ENCODE measurements at regions not wholly inside any gene's neighbourhood (a gene's known extent, or its start where the extent isn't known, plus 50 kb on each side); places are given as distances from the start of the nearest gene placed in this dataset.

DNA sequence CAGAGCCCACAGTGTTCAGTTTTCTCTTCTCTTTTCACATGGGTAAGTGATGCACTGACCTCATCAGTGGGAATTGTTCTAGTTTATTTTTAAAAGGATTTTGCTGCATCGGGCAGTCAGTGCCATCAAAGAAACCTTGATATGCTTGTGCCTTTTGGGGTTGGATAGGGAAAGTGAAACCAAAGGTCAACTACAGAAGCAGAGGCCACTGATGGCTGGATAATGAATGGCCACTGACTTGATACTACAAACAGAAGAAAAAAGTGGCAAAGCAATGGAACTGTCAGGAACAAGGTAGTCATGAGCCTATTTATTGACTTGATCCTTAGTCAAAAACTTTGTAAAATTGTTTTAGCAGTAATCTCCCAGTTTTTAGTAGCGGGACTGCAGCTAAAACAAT lies 636.3 kb upstream of the ZEB2 start:
- H3K4me3 ChIP-seq (ENCODE audit: low read depth, low read length) = no peak overlapping the region
- no peak for DNase-seq (ENCODE audit: low read depth)
- TF ChIP-seq, protein P1, sequence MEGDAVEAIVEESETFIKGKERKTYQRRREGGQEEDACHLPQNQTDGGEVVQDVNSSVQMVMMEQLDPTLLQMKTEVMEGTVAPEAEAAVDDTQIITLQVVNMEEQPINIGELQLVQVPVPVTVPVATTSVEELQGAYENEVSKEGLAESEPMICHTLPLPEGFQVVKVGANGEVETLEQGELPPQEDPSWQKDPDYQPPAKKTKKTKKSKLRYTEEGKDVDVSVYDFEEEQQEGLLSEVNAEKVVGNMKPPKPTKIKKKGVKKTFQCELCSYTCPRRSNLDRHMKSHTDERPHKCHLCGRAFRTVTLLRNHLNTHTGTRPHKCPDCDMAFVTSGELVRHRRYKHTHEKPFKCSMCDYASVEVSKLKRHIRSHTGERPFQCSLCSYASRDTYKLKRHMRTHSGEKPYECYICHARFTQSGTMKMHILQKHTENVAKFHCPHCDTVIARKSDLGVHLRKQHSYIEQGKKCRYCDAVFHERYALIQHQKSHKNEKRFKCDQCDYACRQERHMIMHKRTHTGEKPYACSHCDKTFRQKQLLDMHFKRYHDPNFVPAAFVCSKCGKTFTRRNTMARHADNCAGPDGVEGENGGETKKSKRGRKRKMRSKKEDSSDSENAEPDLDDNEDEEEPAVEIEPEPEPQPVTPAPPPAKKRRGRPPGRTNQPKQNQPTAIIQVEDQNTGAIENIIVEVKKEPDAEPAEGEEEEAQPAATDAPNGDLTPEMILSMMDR (IDR thresholded peaks at IDR 0.05; ENCODE audit: low read depth, low read length, missing control alignments) = no peak

DNA sequence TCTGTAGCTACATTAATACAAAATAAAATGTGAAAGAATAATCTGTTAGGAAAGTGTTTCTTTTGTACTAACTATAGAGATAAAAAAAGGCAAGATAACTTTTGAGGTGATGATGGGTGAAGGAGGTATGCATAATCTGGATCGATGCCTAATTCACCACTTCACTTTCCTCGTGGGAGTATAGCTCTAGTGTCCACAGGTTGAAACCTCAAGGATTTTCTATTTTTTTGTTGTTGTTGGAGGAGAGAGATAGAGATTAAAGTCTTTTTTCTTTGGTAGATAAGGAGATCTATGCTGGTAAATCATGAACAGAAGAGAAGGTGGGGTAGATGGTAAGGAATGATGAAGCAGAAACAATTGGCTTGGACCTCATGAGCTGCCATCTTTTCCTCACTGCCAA lies 635.3 kb upstream of the ZEB2 start:
- TF ChIP-seq, protein P1 (IDR thresholded peaks at IDR 0.05; ENCODE audit: low read depth, low read length, missing control alignments) = no peak
- H3K4me3 ChIP-seq (ENCODE audit: low read depth, low read length) = no peak overlapping the region
- DNase-seq (ENCODE audit: low read depth) = no peak

DNA sequence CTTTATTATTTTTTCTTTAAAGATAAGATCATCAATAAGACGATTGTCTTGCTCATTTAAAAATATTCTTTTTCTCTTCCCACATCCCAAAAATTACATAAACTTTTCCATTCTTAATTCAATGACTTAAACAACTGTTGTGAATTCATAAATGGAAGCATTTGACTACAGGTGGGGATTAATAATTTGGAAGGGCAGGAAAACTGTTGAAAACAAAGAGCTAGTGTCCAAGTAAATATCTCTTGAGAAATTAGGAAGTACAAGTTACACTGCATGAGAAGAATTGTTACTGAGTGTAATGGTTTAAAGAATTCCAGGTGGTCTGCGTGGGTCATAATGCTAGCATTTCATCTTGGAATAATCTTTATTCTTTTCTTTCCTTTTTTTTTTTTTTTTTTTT lies 634.8 kb upstream of the ZEB2 start:
- H3K4me3 ChIP-seq (ENCODE audit: low read depth, low read length) = no peak overlapping the region
- TF ChIP-seq, protein P1 (IDR thresholded peaks at IDR 0.05; ENCODE audit: low read depth, low read length, missing control alignments) = no peak
- no peak for DNase-seq (ENCODE audit: low read depth)

DNA sequence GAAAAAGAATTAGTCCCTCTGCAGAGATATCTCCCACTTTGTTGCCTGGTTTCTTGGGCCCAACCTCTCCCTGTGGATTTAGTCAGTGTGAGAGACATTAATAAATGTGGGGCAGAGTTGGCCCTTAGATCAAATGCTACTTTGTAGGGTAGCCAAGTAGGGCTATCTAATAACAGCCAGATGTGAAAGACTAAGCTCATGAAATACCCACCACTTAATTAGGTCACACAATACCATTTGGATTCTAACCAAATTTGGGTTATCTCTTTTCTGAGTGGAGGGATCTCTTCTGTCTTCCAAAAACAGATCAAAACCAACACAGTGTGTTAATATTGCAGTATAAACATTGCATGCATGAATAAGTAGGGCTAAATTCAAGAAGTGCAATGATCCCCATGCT lies 626.8 kb upstream of the ZEB2 start:
- TF ChIP-seq, protein P1 (IDR thresholded peaks at IDR 0.05; ENCODE audit: low read depth, low read length, missing control alignments) = no peak
- H3K4me3 ChIP-seq (ENCODE audit: low read depth, low read length) = no peak overlapping the region
- no peak for DNase-seq (ENCODE audit: low read depth)

DNA sequence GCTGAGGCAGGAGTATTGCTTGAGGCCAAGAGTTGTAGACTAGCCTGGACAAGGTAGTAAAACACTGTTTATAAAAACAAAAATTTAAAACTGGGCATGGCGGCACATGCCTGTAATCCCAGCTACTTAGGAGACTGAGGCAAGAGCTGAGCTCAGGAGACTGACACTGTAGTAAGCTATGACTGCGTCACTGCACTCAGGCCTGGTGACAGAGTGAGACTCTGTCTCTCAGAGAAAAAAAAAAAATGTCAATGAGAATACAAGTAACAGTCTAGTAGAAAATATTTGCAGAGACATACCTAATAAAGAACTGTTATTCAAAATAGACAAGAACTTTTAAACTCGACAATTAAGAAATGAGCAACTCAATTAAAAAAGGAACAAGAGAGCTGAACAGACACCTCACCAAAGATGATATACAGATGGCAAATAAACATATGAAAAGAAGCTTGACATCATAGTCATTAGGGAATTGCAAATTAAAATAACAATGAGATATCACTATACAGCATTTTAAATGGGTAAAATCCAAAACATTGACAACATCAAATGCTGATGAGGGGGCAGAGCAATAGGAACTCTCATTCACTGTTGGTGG lies 624.3 kb upstream of the ZEB2 start:
- H3K4me3 ChIP-seq (ENCODE audit: low read depth, low read length) = no peak overlapping the region
- no peak for DNase-seq (ENCODE audit: low read depth)
- TF ChIP-seq, protein P1 (IDR thresholded peaks at IDR 0.05; ENCODE audit: low read depth, low read length, missing control alignments) = no peak

DNA sequence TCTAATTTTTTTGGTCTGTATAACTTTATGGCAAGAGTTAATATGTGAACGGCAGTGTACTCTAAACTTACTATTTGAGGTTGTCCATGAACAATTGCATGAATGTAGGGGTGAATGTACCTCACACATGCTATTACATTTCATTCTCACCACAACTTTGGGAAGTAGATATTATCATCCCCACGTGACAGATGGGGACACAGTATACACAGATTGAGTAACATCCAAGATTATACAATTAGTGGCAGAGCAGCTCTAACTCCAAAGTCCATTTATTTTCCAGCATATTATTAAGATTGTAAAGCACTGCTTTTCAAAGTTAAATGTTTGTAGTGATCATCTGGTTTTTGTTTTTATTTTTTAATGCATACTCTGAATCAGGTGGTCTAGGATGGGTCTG lies 622.1 kb upstream of the ZEB2 start:
- TF ChIP-seq, protein P1 (IDR thresholded peaks at IDR 0.05; ENCODE audit: low read depth, low read length, missing control alignments) = no peak
- no peak overlapping the region for H3K4me3 ChIP-seq (ENCODE audit: low read depth, low read length)
- DNase-seq (ENCODE audit: low read depth) = no peak

DNA sequence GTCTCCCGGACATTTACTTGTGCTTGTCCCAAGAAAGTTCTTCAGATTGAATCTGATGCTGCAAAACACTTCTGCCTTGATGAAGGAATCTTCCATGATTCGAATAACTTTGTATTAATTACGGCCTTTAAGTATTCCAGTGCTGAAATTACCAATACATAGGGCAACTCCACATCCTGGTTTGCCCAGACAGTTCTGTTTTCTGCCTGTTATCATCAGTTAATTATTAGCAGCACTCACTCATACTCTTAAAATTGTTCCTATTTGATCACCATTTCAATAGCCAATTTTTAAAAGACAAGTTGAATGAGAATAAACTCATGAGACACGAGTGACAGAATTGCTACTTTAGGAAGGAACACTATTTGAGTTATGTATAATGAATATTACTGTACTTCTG lies 620.7 kb upstream of the ZEB2 start:
- TF ChIP-seq, protein P1 (IDR thresholded peaks at IDR 0.05; ENCODE audit: low read depth, low read length, missing control alignments) = no peak
- no peak for DNase-seq (ENCODE audit: low read depth)

More for the DNA sequence above, 620.7 kb upstream of the ZEB2 start:
- no peak overlapping the region for H3K4me3 ChIP-seq (ENCODE audit: low read depth, low read length)

All from GM12864 (cell line).